ENCODE measurements at regions not wholly inside any gene's neighbourhood (a gene's known extent, or its start where the extent isn't known, plus 50 kb on each side); places are given as distances from the start of the nearest gene placed in this dataset.
"Not testable (repeated sequence)": the region's sequence is repeated elsewhere in the genome, so short reads cannot be mapped to it uniquely, and the experiment has no call there.

DNA sequence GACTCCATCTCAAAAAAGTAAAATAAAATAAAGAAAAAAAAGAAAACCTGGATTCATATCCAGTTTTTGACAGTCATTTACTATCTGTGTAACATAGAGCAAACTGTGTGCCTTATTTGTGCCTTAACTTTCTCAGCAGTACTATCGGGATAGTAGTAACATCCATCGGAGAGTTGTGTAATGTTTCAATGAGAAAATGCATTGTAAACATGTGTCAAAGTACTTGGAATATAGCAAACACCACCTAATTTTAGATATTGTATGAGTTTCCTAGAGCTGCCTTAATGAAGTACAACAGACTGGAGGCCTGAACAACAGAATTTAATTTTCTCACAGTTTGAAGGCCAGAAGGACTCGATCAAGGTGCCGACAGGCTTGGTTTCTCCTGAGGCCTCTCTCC is 81.3 kb upstream of the CDC42EP3 start:
- no peak for DNase-seq (ENCODE audit: low read depth)
- TF ChIP-seq, protein P1, sequence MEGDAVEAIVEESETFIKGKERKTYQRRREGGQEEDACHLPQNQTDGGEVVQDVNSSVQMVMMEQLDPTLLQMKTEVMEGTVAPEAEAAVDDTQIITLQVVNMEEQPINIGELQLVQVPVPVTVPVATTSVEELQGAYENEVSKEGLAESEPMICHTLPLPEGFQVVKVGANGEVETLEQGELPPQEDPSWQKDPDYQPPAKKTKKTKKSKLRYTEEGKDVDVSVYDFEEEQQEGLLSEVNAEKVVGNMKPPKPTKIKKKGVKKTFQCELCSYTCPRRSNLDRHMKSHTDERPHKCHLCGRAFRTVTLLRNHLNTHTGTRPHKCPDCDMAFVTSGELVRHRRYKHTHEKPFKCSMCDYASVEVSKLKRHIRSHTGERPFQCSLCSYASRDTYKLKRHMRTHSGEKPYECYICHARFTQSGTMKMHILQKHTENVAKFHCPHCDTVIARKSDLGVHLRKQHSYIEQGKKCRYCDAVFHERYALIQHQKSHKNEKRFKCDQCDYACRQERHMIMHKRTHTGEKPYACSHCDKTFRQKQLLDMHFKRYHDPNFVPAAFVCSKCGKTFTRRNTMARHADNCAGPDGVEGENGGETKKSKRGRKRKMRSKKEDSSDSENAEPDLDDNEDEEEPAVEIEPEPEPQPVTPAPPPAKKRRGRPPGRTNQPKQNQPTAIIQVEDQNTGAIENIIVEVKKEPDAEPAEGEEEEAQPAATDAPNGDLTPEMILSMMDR (IDR thresholded peaks at IDR 0.05; ENCODE audit: control insufficient read depth, extremely low read depth, insufficient read depth), result no peak
- no peak overlapping the region for H3K4me3 ChIP-seq (ENCODE audit: low read depth, low read length)

DNA sequence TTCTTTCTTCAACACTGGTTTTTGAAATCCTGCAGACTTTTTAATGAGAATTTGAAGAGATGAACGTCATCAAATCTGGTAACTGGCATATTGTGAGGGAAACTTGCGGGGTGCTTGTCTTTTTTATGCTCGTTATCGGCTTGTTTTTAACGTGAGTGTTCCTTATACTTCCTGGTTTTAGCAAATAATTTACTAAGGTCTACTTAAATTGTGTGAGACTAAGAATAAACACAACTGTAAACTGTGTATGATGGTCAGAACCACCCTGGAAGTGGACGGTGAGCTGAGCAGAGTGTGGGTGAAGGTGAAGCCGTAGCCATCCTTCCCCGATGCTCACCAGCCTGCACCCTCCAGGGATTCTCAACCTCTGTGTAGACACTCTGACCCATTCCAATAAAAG is 82.3 kb upstream of the CDC42EP3 start:
- TF ChIP-seq, protein P1 (IDR thresholded peaks at IDR 0.05; ENCODE audit: control insufficient read depth, extremely low read depth, insufficient read depth), result no peak
- H3K4me3 ChIP-seq (ENCODE audit: low read depth, low read length), result no peak overlapping the region
- no peak for DNase-seq (ENCODE audit: low read depth)

DNA sequence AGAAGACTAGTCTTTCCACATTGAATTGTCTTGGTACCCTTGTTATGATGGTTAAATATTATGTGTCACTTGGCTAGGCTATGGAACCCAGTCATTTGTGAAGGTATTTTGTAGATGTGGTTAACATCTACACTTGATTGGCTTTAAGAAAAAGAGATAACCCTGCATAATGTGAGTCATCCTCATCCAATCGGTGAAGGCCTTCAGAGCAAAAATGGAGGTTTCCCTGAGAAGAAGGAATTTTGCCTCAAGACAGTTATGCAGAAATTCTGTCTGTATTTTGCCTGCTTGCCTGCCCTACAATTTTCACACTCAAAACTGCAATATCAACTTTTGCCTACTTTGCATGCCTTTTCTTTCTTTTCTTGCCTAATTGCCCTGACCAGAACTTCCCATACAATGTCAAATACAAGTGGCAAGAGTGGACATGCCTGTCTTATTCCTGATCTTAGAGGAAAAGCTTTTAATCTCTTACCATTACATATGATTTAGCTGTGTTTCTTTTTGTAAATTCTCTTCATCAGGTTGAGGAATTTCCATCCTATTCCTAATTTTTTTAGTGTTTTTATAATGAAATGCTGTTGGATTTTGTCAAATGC is 84.6 kb upstream of the CDC42EP3 start:
- H3K4me3 ChIP-seq (ENCODE audit: low read depth, low read length); DNase-seq (ENCODE audit: low read depth): not testable (repeated sequence)

DNA sequence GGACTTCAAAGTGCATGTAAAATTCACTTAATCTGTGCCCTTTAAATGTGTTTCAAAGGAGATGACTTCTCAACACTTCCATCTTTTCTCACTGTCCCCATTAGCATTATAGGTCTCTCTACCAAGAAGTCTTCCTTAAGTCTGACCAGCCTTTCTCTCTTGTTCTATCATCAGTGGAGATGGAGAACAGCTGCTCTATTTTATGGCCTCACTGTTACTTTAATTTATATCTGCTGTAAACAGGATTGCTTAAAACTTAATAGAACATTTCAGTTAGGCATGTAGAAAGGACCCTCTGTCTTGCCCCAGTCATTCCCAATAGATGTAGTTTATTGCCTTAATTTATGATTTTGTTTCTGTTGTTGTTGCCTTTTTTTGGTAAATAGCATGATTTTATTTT is 86.0 kb upstream of the CDC42EP3 start:
- not testable (repeated sequence) for DNase-seq (ENCODE audit: low read depth); H3K4me3 ChIP-seq (ENCODE audit: low read depth, low read length)

DNA sequence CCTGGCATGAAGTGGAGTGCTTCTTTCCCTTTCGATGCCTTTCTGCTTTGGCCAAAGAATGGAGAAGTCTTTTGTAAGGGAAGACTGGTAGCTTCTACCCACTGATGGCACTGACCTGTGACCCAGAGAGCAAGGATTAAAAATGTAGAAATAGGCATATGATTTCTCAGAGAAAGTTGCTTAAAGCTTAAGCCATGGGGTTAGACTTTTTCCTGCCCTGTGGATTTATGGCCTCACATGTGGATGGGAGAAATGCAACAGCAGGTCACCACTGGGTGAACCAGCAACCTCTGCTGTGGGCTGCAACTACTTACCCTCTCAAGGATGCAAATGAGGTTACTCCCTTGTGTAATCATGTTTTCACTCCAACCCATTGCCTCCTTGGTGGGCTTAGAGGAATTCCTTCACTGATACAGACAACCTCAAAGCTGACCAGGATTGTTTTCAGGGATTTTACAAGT is 86.7 kb upstream of the CDC42EP3 start:
- not testable (repeated sequence) for DNase-seq (ENCODE audit: low read depth)

DNA sequence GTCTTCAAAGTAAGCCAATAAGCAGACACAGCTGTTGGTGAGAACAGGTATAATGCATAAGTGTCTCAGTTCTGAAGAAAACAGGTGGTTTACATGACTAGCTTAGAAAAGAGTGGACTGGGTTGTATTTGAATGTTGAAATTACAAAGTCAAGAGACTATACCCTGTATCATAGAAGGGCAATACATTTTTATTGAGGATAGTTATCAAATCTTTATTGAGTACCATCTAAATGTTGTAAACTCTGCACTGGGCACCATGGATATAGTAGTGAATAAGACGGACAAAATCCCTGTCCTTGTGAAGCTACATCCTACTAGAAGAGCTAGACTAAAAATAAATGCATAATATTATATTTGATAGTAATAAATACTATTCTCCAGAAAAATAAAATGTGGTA is 88.5 kb upstream of the CDC42EP3 start:
- not testable (repeated sequence) for DNase-seq (ENCODE audit: low read depth); H3K4me3 ChIP-seq (ENCODE audit: low read depth, low read length)

More for the DNA sequence above, 86.7 kb upstream of the CDC42EP3 start:
- H3K4me3 ChIP-seq (ENCODE audit: low read depth, low read length), result not testable (repeated sequence)

DNA sequence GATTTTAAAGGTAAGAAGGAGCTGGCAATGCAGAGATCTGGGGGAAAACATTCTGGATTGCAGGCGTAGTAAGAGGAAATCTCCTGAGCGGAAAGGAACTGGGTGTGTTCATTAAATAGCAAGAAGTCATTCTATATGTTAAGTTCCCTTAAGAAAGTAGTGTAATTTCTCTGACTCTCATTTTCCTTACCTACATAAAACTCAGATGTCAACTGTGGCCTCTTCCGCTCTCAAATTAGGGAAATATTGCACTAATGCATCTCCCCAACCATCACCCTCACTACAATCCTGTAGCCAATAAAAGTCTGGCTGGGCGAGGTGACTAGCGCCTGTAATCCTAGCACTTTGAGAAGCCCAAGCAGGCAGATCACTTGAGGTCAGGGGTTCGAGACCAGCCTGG is 89.0 kb upstream of the CDC42EP3 start:
- no peak overlapping the region for H3K4me3 ChIP-seq (ENCODE audit: low read depth, low read length)
- TF ChIP-seq, protein P1 (IDR thresholded peaks at IDR 0.05; ENCODE audit: control insufficient read depth, extremely low read depth, insufficient read depth), result no peak
- DNase-seq (ENCODE audit: low read depth), result no peak

DNA sequence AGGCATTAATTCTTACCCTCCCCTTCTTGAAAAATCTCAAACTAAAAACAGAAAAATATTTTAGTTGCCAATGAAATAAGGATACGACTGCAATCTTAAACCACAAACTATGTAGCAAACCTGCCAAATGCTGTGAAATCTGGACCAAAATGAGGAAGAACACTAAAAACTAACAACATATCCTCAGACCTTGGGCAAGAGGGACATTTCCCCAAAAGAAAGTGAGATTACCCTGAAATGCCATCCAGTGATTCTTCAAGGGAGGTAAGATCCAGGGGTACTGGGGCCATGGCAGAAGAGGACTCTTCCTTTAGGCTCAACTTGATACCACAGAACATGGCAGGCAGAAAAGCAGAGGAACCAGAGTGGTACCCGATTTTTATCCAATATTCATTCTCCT is 90.8 kb upstream of the CDC42EP3 start:
- H3K4me3 ChIP-seq (ENCODE audit: low read depth, low read length); DNase-seq (ENCODE audit: low read depth): not testable (repeated sequence)

DNA sequence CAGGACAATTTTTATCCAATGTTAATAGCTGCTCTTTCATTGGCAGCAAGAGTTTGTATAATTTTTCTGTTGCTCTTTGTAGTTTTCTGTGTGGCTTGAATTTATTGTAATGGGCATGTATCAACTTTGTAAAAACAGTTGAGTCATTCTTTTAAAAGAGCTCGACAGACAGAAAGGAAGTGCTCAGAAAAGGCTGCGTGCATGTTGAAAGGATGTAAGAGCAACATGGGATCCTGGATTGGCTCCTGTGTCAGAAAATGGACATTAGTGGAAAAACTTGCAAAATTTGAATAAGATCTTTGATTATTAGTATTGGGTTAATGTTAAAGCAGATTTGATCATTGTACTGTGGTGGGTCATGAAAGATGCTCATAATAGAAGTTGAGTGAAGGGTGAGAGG is 93.3 kb upstream of the CDC42EP3 start:
- no peak overlapping the region for H3K4me3 ChIP-seq (ENCODE audit: low read depth, low read length)
- no peak for DNase-seq (ENCODE audit: low read depth)
- TF ChIP-seq, protein P1 (IDR thresholded peaks at IDR 0.05; ENCODE audit: control insufficient read depth, extremely low read depth, insufficient read depth), result no peak

DNA sequence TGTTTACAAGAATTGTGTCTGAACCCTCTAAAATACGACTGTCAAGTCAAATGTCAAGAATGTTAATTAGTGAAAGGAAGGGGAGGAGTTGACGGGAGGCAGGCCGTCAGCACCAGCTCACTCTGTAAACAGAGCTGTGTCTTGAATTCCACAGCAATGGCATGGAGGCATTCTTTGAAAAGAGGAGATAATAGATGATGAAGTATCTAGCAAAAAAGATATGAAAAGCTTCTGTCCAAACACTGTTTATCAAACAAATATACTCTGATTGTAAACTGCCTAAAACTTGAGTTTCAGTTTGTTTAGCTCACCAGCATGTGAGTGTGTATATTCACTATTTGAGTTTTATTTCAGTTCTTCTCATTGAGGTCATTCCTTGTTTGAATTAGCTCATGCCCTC is 94.7 kb upstream of the CDC42EP3 start:
- TF ChIP-seq, protein P1 (IDR thresholded peaks at IDR 0.05; ENCODE audit: control insufficient read depth, extremely low read depth, insufficient read depth), result no peak
- no peak for DNase-seq (ENCODE audit: low read depth)
- no peak overlapping the region for H3K4me3 ChIP-seq (ENCODE audit: low read depth, low read length)

Measured in LNCaP clone FGC (cell line).